Right ventricle myocardium inferior (tissue), 1 donor: ENCODE measurements at regions not wholly inside any gene's neighbourhood (a gene's known extent, or its start where the extent isn't known, plus 50 kb on each side); places are given as distances from the start of the nearest gene placed in this dataset.

ENCODE experiments used
- ATAC-seq: fragments of 200-7000 bp; cut with Tn5 transposase; one replicate; pipeline ENCODE4 v1.9.1; 2020; ENCODE audit warnings: mild to moderate bottlenecking, moderate library complexity
- DNase-seq: peaks from one replicate; pipeline ENCODE4 v3.0.0; 2021; ENCODE audit errors: missing footprints
- intact Hi-C: fragments of 100-400 bp; cut with DNase I; formaldehyde crosslinking; loops from one replicate; pipeline ENCODE4 v1.11.0; 2022
- donor health status: DM: no; HTN: yes; CAD: no; lungs with severe emphysema.

- DNase-seq (no peak), ATAC-seq (no peak)
- intact Hi-C loops = no loop called here
These were observed 1089.8 kb downstream of the TUSC7 start for GRCh38 chr3:117799387-117799735.

GRCh38 chr3:117801912-117802239 lies 1092.3 kb downstream of the TUSC7 start:
- intact Hi-C loops = no loop called here
- no peak for DNase-seq
- ATAC-seq = no peak

GRCh38 chr3:117809186-117810081 lies 1099.9 kb downstream of the TUSC7 start:
- ATAC-seq (no peak), DNase-seq (no peak)
- intact Hi-C loops = no loop called here

- DNase-seq = no peak
- no peak for ATAC-seq
- intact Hi-C loops = no loop called here
These were observed 1102.2 kb downstream of the TUSC7 start for GRCh38 chr3:117811786-117812185.

- DNase-seq (no peak), ATAC-seq (no peak)
- intact Hi-C loops = no loop called here
These were observed 1105.4 kb downstream of the TUSC7 start for GRCh38 chr3:117814975-117815374.

- ATAC-seq = no peak
- no peak for DNase-seq
- intact Hi-C loops = no loop called here
These were observed 1107.5 kb downstream of the TUSC7 start for GRCh38 chr3:117817103-117817502.

GRCh38 chr3:117818592-117818991 lies 1109.0 kb downstream of the TUSC7 start:
- ATAC-seq (no peak), DNase-seq (no peak)
- intact Hi-C loops = no loop called here

- DNase-seq = no peak
- intact Hi-C loops = no loop called here
- ATAC-seq = no peak
These were observed 1111.2 kb downstream of the TUSC7 start for GRCh38 chr3:117820658-117821299.

- intact Hi-C loops = no loop called here
- no peak for ATAC-seq
- DNase-seq = no peak
These were observed 1112.8 kb downstream of the TUSC7 start for GRCh38 chr3:117822416-117822815.

- intact Hi-C loops = no loop called here
- DNase-seq (no peak), ATAC-seq (no peak)
These were observed 1126.7 kb downstream of the TUSC7 start for GRCh38 chr3:117836296-117836695.

- no peak for ATAC-seq
- DNase-seq = no peak
- intact Hi-C loops = no loop called here
These were observed 1127.8 kb downstream of the TUSC7 start for GRCh38 chr3:117837391-117837790.

- ATAC-seq = no peak
- intact Hi-C loops = no loop called here
- no peak for DNase-seq
These were observed 1132.5 kb downstream of the TUSC7 start for GRCh38 chr3:117842086-117842485.

- DNase-seq = no peak
- intact Hi-C loops = no loop called here
- ATAC-seq = no peak
These were observed 1133.8 kb downstream of the TUSC7 start for GRCh38 chr3:117843356-117843755.

- intact Hi-C loops = no loop called here
- no peak for DNase-seq
- no peak for ATAC-seq
These were observed 1135.1 kb downstream of the TUSC7 start for GRCh38 chr3:117844676-117845075.

GRCh38 chr3:117846238-117846637 lies 1136.7 kb downstream of the TUSC7 start:
- ATAC-seq (no peak), DNase-seq (no peak)
- intact Hi-C loops = no loop called here

- ATAC-seq (no peak), DNase-seq (no peak)
- intact Hi-C loops = no loop called here
These were observed 1139.0 kb downstream of the TUSC7 start for GRCh38 chr3:117848606-117849005.

GRCh38 chr3:117853923-117854668 lies 1144.5 kb downstream of the TUSC7 start:
- DNase-seq = no peak
- intact Hi-C loops = no loop called here
- ATAC-seq = no peak

- intact Hi-C loops = no loop called here
- no peak for DNase-seq
These were observed 1146.8 kb downstream of the TUSC7 start for GRCh38 chr3:117856354-117856753.

GRCh38 chr3:117863146-117863545 lies 1153.6 kb downstream of the TUSC7 start:
- DNase-seq (no peak), ATAC-seq (no peak)
- intact Hi-C loops = no loop called here

More at GRCh38 chr3:117856354-117856753, 1146.8 kb downstream of the TUSC7 start:
- ATAC-seq = no peak

GRCh38 chr3:117865338-117865737 lies 1155.8 kb downstream of the TUSC7 start:
- intact Hi-C loops = no loop called here
- ATAC-seq (no peak), DNase-seq (no peak)
